Retinal pigment epithelial cell (primary cell): ENCODE measurements at regions not wholly inside any gene's neighbourhood (a gene's known extent, or its start where the extent isn't known, plus 50 kb on each side); places are given as distances from the start of the nearest gene placed in this dataset.

Experiments used
- DNase-seq: peaks from one replicate; pipeline ENCODE4 v3.0.0-alpha.2; 2010; ENCODE audit warnings: low read depth
- H3K4me3 ChIP-seq: 2 replicates; pipeline ENCODE4 v1.5.1; 2011; ENCODE audit warnings: mild to moderate bottlenecking, low read length, control low read depth, moderate library complexity
- CTCF ChIP-seq: conservative IDR thresholded peaks from 2 replicates; pipeline ENCODE4 v1.5.1; 2011; ENCODE audit warnings: low read depth, low read length, control low read depth, inconsistent platforms

- H3K4me3 ChIP-seq = no peak overlapping the region
- DNase-seq = no peak
- TF ChIP-seq CTCF = no peak
Observed at GRCh38 chr2:66093371-66093770, 341.6 kb upstream of the MEIS1 start.

- H3K4me3 ChIP-seq = no peak overlapping the region
- TF ChIP-seq CTCF = no peak
- no peak for DNase-seq
Observed at GRCh38 chr2:66084948-66085590, 349.9 kb upstream of the MEIS1 start.

GRCh38 chr2:66082581-66082980 lies 352.3 kb upstream of the MEIS1 start:
- TF ChIP-seq CTCF = no peak
- no peak overlapping the region for H3K4me3 ChIP-seq
- DNase-seq = no peak

- no peak overlapping the region for H3K4me3 ChIP-seq
- no peak for TF ChIP-seq CTCF
- DNase-seq = no peak
Observed at GRCh38 chr2:66080127-66080526, 354.8 kb upstream of the MEIS1 start.

GRCh38 chr2:66073172-66073571 lies 361.8 kb upstream of the MEIS1 start:
- no peak overlapping the region for H3K4me3 ChIP-seq
- no peak for DNase-seq
- no peak for TF ChIP-seq CTCF

GRCh38 chr2:66070721-66071602 lies 364.0 kb upstream of the MEIS1 start:
- no peak overlapping the region for H3K4me3 ChIP-seq
- no peak for TF ChIP-seq CTCF
- DNase-seq = no peak
